OCI-LY7 (cell line): ENCODE measurements at regions not wholly inside any gene's neighbourhood (a gene's known extent, or its start where the extent isn't known, plus 50 kb on each side); places are given as distances from the start of the nearest gene placed in this dataset.

Experiments used
- CTCF ChIP-seq: fragments of 200-600 bp; sonication (generic); conservative IDR thresholded peaks from 2 replicates; pipeline ENCODE4 v1.5.1; 2014; ENCODE audit warnings: mild to moderate bottlenecking, antibody characterized with exemption, low read length, moderate library complexity, mixed read lengths
- EZH2phosphoT487 ChIP-seq: fragments of 200-600 bp; sonication (generic); IDR thresholded peaks from 2 replicates; pipeline ENCODE4 v1.6.1; 2018; ENCODE audit warnings: low read depth, borderline replicate concordance, mild to moderate bottlenecking, mixed run types, antibody characterized with exemption, low read length, moderate library complexity, mixed read lengths

GRCh38 chr6:91173651-91174050 is 586.8 kb upstream of the MAP3K7 start:
- TF ChIP-seq EZH2phosphoT487 (no peak), CTCF (no peak)
